Aorta (tissue), 5 donors: ENCODE measurements at regions not wholly inside any gene's neighbourhood (a gene's known extent, or its start where the extent isn't known, plus 50 kb on each side); places are given as distances from the start of the nearest gene placed in this dataset.

Experiments used
- ATAC-seq: fragments of 200-7000 bp; cut with Tn5 transposase; one replicate; pipeline ENCODE4 v1.9.1; 2022; ENCODE audit warnings: moderate library complexity; ENCODE audit not compliant: low FRiP score
- DNase-seq, 2 donors: peaks; one replicate each; pipeline ENCODE4 v3.0.0-alpha.2; 2020
- H3K27ac ChIP-seq, 2 donors: one replicate each; pipeline ENCODE4 v1.5.1; 2013; ENCODE audit warnings: low read length in 2 of 2, mild to moderate bottlenecking in 2 of 2, moderate library complexity in 2 of 2, control low read depth in 1 of 2, inconsistent platforms in 1 of 2, low read depth in 1 of 2
- H3K27me3 ChIP-seq, 2 donors: one replicate each; pipeline ENCODE4 v1.6.1; 2013; ENCODE audit warnings: control low read depth in 1 of 2, low read length in 1 of 2, mild to moderate bottlenecking in 1 of 2, moderate library complexity in 1 of 2; ENCODE audit not compliant: insufficient read depth in 2 of 2, control insufficient read depth in 1 of 2
- H3K36me3 ChIP-seq, 2 donors: one replicate each; pipeline ENCODE4 v1.6.1; 2013; ENCODE audit warnings: control low read depth in 1 of 2, low read length in 1 of 2, mild to moderate bottlenecking in 1 of 2; ENCODE audit not compliant: insufficient read depth in 2 of 2, control insufficient read depth in 1 of 2
- H3K4me1 ChIP-seq, 2 donors: one replicate each; pipeline ENCODE4 v1.6.1; 2013; ENCODE audit warnings: low read length in 2 of 2, control low read depth in 1 of 2, mild to moderate bottlenecking in 1 of 2, moderate library complexity in 1 of 2; ENCODE audit not compliant: insufficient read depth in 2 of 2, control insufficient read depth in 1 of 2
- H3K4me3 ChIP-seq, 2 donors: one replicate each; pipeline ENCODE4 v1.5.1; 2013; ENCODE audit warnings: low read length in 2 of 2, control low read depth in 1 of 2, mild to moderate bottlenecking in 1 of 2
- H3K9me3 ChIP-seq: one replicate; pipeline ENCODE4 v1.6.1; 2013; ENCODE audit warnings: mild to moderate bottlenecking, low read length; ENCODE audit not compliant: control insufficient read depth
- WGBS, 2 donors: extraction: QIAGEN DNeasy Blood & Tissue Kit; methylation state at CpG; one replicate each; pipeline ENCODE4 v1.1.7; 2013; 5-methylcytosine and 5-hydroxymethylcytosine counted together
- intact Hi-C, 2 donors: fragments of 100-400 bp; cut with DNase I; formaldehyde crosslinking; loops; one replicate each; pipeline versions ENCODE4 v1.14.2 to v1.15.0; 2022
- donor health status: healthy with polysubstance abuse.
- donor health status: Bipolar disorder and iron deficiency.
- donor health status: DM: no; HTN: no; CAD: no.
- donor health status: DM: no; HTN: no; CAD: no.
- donor health status: DM: yes; HTN: yes; CAD: no.

GRCh38 chr3:5673521-5673920 is 486.0 kb downstream of the EDEM1 start:
- ATAC-seq (no peak), DNase-seq (no peak)
- WGBS, 2 donors, result 54 to 64% methylated on average over 3 of the region's 3 CpGs
- no peaks in the 10 kb centered on the region for H3K4me1 ChIP-seq
- H3K27ac ChIP-seq, result no peak overlapping the region
- H3K36me3 ChIP-seq, result no peaks in the 10 kb centered on the region
- intact Hi-C loops, result no loop called here
- peaks cover 1% of the 10 kb centered on the region for H3K9me3 ChIP-seq
- H3K27me3 ChIP-seq, result no peaks in the 10 kb centered on the region
- H3K4me3 ChIP-seq, result no peak overlapping the region

GRCh38 chr3:5675319-5675718 is 487.8 kb downstream of the EDEM1 start:
- DNase-seq (no peak), ATAC-seq (no peak)
- 76 to 79% methylated on average over 3 of the region's 3 CpGs for WGBS, 2 donors
- Histone ChIP-seq H3K4me1 (no peaks in the 10 kb centered on the region), H3K4me3 (no peak overlapping the region), H3K27me3 (no peaks in the 10 kb centered on the region), H3K36me3 (no peaks in the 10 kb centered on the region), H3K9me3 (peaks cover 1% of the 10 kb centered on the region), H3K27ac (no peak overlapping the region)
- intact Hi-C loops, result no loop called here

GRCh38 chr3:5677555-5677954 is 490.0 kb downstream of the EDEM1 start:
- WGBS, 2 donors, result 77 to 84% methylated on average over 6 of the region's 6 CpGs
- H3K9me3 ChIP-seq, result no peaks in the 10 kb centered on the region
- H3K4me1 ChIP-seq, result no peaks in the 10 kb centered on the region
- no peaks in the 10 kb centered on the region for H3K27me3 ChIP-seq
- no peaks in the 10 kb centered on the region for H3K36me3 ChIP-seq
- DNase-seq (no peak), ATAC-seq (no peak)
- no peak overlapping the region for H3K27ac ChIP-seq
- intact Hi-C loops, result no loop called here
- H3K4me3 ChIP-seq, result no peak overlapping the region

GRCh38 chr3:5678248-5678647 is 490.7 kb downstream of the EDEM1 start:
- Histone ChIP-seq H3K4me3 (no peak overlapping the region), H3K36me3 (no peaks in the 10 kb centered on the region), H3K27me3 (no peaks in the 10 kb centered on the region), H3K4me1 (no peaks in the 10 kb centered on the region), H3K27ac (no peak overlapping the region), H3K9me3 (no peaks in the 10 kb centered on the region)
- intact Hi-C loops, result no loop called here
- DNase-seq (no peak), ATAC-seq (no peak)
- 77 to 84% methylated on average over 2 of the region's 2 CpGs for WGBS, 2 donors

GRCh38 chr3:5678844-5679243 is 491.3 kb downstream of the EDEM1 start:
- Histone ChIP-seq H3K27ac (no peak overlapping the region), H3K27me3 (no peaks in the 10 kb centered on the region), H3K4me1 (no peaks in the 10 kb centered on the region), H3K4me3 (no peak overlapping the region), H3K9me3 (no peaks in the 10 kb centered on the region), H3K36me3 (no peaks in the 10 kb centered on the region)
- intact Hi-C loops, result no loop called here
- whole genome bisulfite sequencing, 2 donors, result 89 to 90% methylated on average over 5 of the region's 5 CpGs
- DNase-seq (no peak), ATAC-seq (no peak)

- Histone ChIP-seq H3K9me3 (peaks cover 3% of the 10 kb centered on the region), H3K36me3 (no peaks in the 10 kb centered on the region), H3K27me3 (no peaks in the 10 kb centered on the region), H3K4me1 (no peaks in the 10 kb centered on the region), H3K27ac (no peak overlapping the region), H3K4me3 (no peak overlapping the region)
- ATAC-seq, result no peak
- 62 to 71% methylated on average over 3 of the region's 3 CpGs for WGBS, 2 donors
- intact Hi-C loops, result no loop called here
- DNase-seq, result no peak
Observed at GRCh38 chr3:5687230-5687629, 499.7 kb downstream of the EDEM1 start.

GRCh38 chr3:5690490-5690889 is 503.0 kb downstream of the EDEM1 start:
- H3K9me3 ChIP-seq, result peaks cover 3% of the 10 kb centered on the region
- H3K36me3 ChIP-seq, result no peaks in the 10 kb centered on the region
- no peaks in the 10 kb centered on the region for H3K4me1 ChIP-seq
- intact Hi-C loops, result no loop called here
- H3K27ac ChIP-seq, result no peak overlapping the region
- DNase-seq (no peak), ATAC-seq (no peak)
- no peak overlapping the region for H3K4me3 ChIP-seq
- H3K27me3 ChIP-seq, result no peaks in the 10 kb centered on the region

GRCh38 chr3:5690904-5691532 is 503.5 kb downstream of the EDEM1 start:
- no peak for DNase-seq
- H3K4me3 ChIP-seq, result no peak overlapping the region
- intact Hi-C loops, result no loop called here
- no peak for ATAC-seq
- H3K27me3 ChIP-seq, result no peaks in the 10 kb centered on the region
- no peaks in the 10 kb centered on the region for H3K4me1 ChIP-seq
- H3K9me3 ChIP-seq, result peaks cover 3% of the 10 kb centered on the region
- H3K27ac ChIP-seq, result no peak overlapping the region
- 64 to 75% methylated on average over 3 of the region's 3 CpGs for WGBS, 2 donors
- no peaks in the 10 kb centered on the region for H3K36me3 ChIP-seq

- ATAC-seq (no peak), DNase-seq (no peak)
- intact Hi-C loops, result no loop called here
- WGBS, 2 donors, result 63 to 74% methylated on average over 7 of the region's 7 CpGs
- Histone ChIP-seq H3K27me3 (no peaks in the 10 kb centered on the region), H3K27ac (no peak overlapping the region), H3K4me3 (no peak overlapping the region), H3K36me3 (no peaks in the 10 kb centered on the region), H3K9me3 (peaks cover 3% of the 10 kb centered on the region), H3K4me1 (no peaks in the 10 kb centered on the region)
Observed at GRCh38 chr3:5692446-5692845, 504.9 kb downstream of the EDEM1 start.
